A673 (cell line): ENCODE measurements at regions not wholly inside any gene's neighbourhood (a gene's known extent, or its start where the extent isn't known, plus 50 kb on each side); places are given as distances from the start of the nearest gene placed in this dataset.

Source experiments
- CTCF ChIP-seq: fragments of 300-800, 200-600 bp; sonication (generic); conservative IDR thresholded peaks from 2 replicates; pipeline ENCODE4 v1.5.1; 2017; ENCODE audit warnings: low read depth, mild to moderate bottlenecking, antibody characterized with exemption, low read length, moderate library complexity, mixed read lengths
- EZH2 ChIP-seq: fragments of 200-600 bp; sonication (generic); IDR thresholded peaks from 2 replicates; pipeline ENCODE4 v1.6.1; 2017; ENCODE audit warnings: borderline replicate concordance, low read depth, mild to moderate bottlenecking, mixed read lengths, antibody characterized with exemption, low read length; ENCODE audit not compliant: poor library complexity, severe bottlenecking

- TF ChIP-seq CTCF: no peak
- no peak for TF ChIP-seq EZH2
Measured at GRCh38 chr3:54026543-54026942, 95.8 kb upstream of the CACNA2D3 start.
